ENCODE measurements at regions not wholly inside any gene's neighbourhood (a gene's known extent, or its start where the extent isn't known, plus 50 kb on each side); places are given as distances from the start of the nearest gene placed in this dataset.

GRCh38 chr14:94886931-94887330 lies 117.0 kb upstream of the GSC start:
- Mint-ChIP-seq H3K4me1 (ENCODE audit: low read depth) (peaks cover 8% of the 10 kb centered on the region), H3K4me3 (ENCODE audit: low read depth) (no peak overlapping the region), H3K36me3 (ENCODE audit: insufficient read depth) (no peaks in the 10 kb centered on the region), H3K27me3 (peaks cover 27% of the 10 kb centered on the region), H3K27ac (no peak overlapping the region), H3K9me3 (ENCODE audit: low read depth) (no peaks in the 10 kb centered on the region)
- DNase-seq (ENCODE audit: low spot score, unreplicated experiment) = no peak
- TF ChIP-seq, protein P1, sequence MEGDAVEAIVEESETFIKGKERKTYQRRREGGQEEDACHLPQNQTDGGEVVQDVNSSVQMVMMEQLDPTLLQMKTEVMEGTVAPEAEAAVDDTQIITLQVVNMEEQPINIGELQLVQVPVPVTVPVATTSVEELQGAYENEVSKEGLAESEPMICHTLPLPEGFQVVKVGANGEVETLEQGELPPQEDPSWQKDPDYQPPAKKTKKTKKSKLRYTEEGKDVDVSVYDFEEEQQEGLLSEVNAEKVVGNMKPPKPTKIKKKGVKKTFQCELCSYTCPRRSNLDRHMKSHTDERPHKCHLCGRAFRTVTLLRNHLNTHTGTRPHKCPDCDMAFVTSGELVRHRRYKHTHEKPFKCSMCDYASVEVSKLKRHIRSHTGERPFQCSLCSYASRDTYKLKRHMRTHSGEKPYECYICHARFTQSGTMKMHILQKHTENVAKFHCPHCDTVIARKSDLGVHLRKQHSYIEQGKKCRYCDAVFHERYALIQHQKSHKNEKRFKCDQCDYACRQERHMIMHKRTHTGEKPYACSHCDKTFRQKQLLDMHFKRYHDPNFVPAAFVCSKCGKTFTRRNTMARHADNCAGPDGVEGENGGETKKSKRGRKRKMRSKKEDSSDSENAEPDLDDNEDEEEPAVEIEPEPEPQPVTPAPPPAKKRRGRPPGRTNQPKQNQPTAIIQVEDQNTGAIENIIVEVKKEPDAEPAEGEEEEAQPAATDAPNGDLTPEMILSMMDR (IDR thresholded peaks at IDR 0.05; ENCODE audit: unreplicated experiment) = no peak

DNA sequence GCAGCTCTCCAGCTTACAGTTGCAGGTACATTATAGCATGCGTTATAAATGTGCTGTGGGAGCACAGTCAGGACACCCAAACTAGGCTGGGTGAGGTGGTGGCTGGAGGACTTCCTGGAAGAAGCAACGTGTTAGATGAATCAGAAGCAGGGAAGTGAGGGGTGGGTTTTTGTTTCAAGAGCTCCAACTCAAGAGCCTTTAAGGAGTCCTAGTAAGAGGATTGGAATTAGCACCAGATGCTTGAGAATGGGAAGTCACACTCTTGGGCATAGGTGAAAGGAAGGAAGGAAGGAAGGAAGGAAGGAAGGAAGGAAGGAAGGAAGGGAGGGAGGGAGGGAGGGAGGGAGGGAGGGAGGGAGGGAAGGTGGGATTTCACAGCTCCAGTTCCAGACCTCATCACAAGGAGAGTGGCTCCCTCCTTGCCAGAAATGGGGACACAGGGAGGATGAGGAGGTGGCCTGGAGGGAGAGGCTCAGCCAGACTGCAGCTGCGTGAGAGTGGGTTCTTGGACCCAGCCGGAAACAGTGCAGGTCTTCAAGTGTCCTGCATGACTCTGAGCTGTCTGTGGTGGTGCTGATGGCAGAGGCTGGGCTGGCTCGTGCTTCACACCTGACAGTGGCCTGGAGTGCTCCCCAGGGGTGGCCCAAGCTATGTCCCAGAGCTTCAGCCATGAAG lies 115.7 kb upstream of the GSC start:
- H3K36me3 Mint-ChIP-seq (ENCODE audit: insufficient read depth) = no peaks in the 10 kb centered on the region
- no peak for DNase-seq (ENCODE audit: low spot score, unreplicated experiment)
- peaks cover 8% of the 10 kb centered on the region for H3K4me1 Mint-ChIP-seq (ENCODE audit: low read depth)
- no peaks in the 10 kb centered on the region for H3K9me3 Mint-ChIP-seq (ENCODE audit: low read depth)
- H3K27ac Mint-ChIP-seq = no peak overlapping the region
- H3K4me3 Mint-ChIP-seq (ENCODE audit: low read depth) = no peak overlapping the region
- H3K27me3 Mint-ChIP-seq = peaks cover 22% of the 10 kb centered on the region
- TF ChIP-seq, protein P1 (IDR thresholded peaks at IDR 0.05; ENCODE audit: unreplicated experiment) = no peak

DNA sequence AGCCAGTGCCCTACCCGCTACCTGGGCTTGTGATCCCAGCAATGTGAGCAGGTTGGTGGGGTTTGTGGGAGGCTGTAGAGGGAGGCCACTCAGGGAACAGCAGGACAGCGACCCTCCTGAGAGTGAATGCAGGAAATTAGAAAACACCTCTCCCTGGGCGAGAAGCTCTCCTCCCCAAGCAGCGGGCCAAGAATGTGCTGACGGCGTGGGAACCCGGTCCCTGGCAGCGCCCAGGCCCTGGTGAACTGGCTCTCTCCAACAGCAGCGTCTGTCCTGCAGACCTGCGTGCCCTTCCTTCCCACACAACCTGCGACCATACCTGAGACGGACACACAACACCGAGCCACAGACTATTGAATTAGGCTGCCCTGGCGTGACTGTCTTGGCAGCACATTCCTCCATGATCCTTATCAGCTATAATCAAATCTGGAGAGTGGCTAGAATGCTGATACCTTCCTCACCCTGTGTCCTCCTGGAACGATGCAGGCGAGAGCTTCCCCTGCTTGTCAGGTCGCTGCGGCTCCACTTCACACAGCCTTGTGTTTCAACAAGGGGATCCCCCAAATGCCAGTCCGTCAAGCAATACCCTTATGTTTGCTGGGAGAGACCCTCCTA lies 114.8 kb upstream of the GSC start:
- H3K36me3 Mint-ChIP-seq (ENCODE audit: insufficient read depth) = no peaks in the 10 kb centered on the region
- H3K4me1 Mint-ChIP-seq (ENCODE audit: low read depth) = peaks cover 9% of the 10 kb centered on the region
- no peak for DNase-seq (ENCODE audit: low spot score, unreplicated experiment)
- TF ChIP-seq, protein P1 (IDR thresholded peaks at IDR 0.05; ENCODE audit: unreplicated experiment) = no peak
- no peaks in the 10 kb centered on the region for H3K9me3 Mint-ChIP-seq (ENCODE audit: low read depth)
- no peak overlapping the region for H3K27ac Mint-ChIP-seq
- H3K4me3 Mint-ChIP-seq (ENCODE audit: low read depth) = no peak overlapping the region
- peaks cover 22% of the 10 kb centered on the region for H3K27me3 Mint-ChIP-seq

- no peak overlapping the region for H3K27ac Mint-ChIP-seq
- peaks cover 17% of the 10 kb centered on the region for H3K4me1 Mint-ChIP-seq (ENCODE audit: low read depth)
- DNase-seq (ENCODE audit: low spot score, unreplicated experiment) = no peak
- TF ChIP-seq, protein P1 (IDR thresholded peaks at IDR 0.05; ENCODE audit: unreplicated experiment) = no peak
- no peaks in the 10 kb centered on the region for H3K36me3 Mint-ChIP-seq (ENCODE audit: insufficient read depth)
- H3K9me3 Mint-ChIP-seq (ENCODE audit: low read depth) = no peaks in the 10 kb centered on the region
- no peak overlapping the region for H3K4me3 Mint-ChIP-seq (ENCODE audit: low read depth)
- H3K27me3 Mint-ChIP-seq = peaks cover 20% of the 10 kb centered on the region
Measured at GRCh38 chr14:94882401-94882800, 112.5 kb upstream of the GSC start.

DNA sequence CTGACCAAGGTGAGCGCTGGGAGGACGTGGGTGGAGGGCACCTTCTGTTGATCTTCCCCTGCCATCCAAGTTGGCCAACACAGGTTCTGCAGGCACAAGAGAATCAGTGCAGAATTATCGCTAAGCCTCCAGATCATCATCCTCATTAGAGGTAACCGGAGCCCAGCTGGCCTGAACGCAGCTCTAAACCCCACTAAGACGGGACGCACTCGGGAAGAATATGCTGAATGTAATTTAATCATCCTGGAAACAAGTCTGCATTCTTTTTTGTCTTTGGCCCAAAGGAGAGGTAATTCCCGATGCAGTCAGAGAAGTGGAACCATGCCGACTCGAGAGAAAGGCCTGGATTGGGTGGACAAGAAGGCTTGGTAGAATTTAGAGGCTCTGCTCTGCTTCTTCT lies 111.0 kb upstream of the GSC start:
- Mint-ChIP-seq H3K36me3 (ENCODE audit: insufficient read depth) (no peaks in the 10 kb centered on the region), H3K27ac (no peak overlapping the region), H3K27me3 (peaks cover 16% of the 10 kb centered on the region), H3K4me1 (ENCODE audit: low read depth) (peaks cover 23% of the 10 kb centered on the region), H3K9me3 (ENCODE audit: low read depth) (no peaks in the 10 kb centered on the region), H3K4me3 (ENCODE audit: low read depth) (no peak overlapping the region)
- TF ChIP-seq, protein P1 (IDR thresholded peaks at IDR 0.05; ENCODE audit: unreplicated experiment) = no peak
- DNase-seq (ENCODE audit: low spot score, unreplicated experiment) = no peak

Measured in progenitor cell of endocrine pancreas (in vitro differentiated cells).